Panc1 (cell line): ENCODE measurements at regions not wholly inside any gene's neighbourhood (a gene's known extent, or its start where the extent isn't known, plus 50 kb on each side); places are given as distances from the start of the nearest gene placed in this dataset.

Source experiments
- POLR2AphosphoS5 ChIP-seq: IDR thresholded peaks from 2 replicates; pipeline ENCODE4 v1.6.1; 2012; ENCODE audit warnings: mild to moderate bottlenecking, low read depth, low read length, moderate library complexity
- TF ChIP-seq, protein P1 (sequence below): fragments of 450-650 bp; IDR thresholded peaks from 2 replicates; pipeline ENCODE4 v1.5.1; 2017; ENCODE audit warnings: mild to moderate bottlenecking

DNA sequence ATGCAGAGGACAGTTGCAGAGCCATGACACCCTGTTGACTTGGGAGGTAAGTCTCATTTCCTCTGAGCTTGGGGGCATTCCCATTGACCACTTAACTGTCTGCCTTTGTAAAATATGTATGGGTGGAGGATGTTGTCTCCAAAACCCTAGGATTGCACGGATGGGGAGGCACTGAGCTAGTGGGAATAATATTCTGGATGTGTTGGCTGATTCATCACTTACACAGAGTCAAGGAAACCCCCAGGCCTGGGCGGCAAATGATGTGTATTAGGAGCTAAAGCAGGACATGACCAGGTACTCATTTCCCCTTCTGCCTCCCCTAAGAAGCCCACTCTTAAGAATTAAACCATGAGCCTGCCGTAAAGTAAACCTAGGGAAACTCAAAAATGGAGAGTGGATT is 319.4 kb downstream of the VRK1 start:
- TF ChIP-seq, protein P1, sequence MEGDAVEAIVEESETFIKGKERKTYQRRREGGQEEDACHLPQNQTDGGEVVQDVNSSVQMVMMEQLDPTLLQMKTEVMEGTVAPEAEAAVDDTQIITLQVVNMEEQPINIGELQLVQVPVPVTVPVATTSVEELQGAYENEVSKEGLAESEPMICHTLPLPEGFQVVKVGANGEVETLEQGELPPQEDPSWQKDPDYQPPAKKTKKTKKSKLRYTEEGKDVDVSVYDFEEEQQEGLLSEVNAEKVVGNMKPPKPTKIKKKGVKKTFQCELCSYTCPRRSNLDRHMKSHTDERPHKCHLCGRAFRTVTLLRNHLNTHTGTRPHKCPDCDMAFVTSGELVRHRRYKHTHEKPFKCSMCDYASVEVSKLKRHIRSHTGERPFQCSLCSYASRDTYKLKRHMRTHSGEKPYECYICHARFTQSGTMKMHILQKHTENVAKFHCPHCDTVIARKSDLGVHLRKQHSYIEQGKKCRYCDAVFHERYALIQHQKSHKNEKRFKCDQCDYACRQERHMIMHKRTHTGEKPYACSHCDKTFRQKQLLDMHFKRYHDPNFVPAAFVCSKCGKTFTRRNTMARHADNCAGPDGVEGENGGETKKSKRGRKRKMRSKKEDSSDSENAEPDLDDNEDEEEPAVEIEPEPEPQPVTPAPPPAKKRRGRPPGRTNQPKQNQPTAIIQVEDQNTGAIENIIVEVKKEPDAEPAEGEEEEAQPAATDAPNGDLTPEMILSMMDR, result no peak
- no peak for TF ChIP-seq POLR2AphosphoS5
